Adipose tissue (tissue), 3 donors: ENCODE measurements at regions not wholly inside any gene's neighbourhood (a gene's known extent, or its start where the extent isn't known, plus 50 kb on each side); places are given as distances from the start of the nearest gene placed in this dataset.
"Not testable (repeated sequence)": the region's sequence is repeated elsewhere in the genome, so short reads cannot be mapped to it uniquely, and the experiment has no call there.

ENCODE experiments used
- H3K27ac ChIP-seq: one replicate; pipeline ENCODE4 v1.5.1; 2013; ENCODE audit warnings: low read depth, low read length
- WGBS, 3 donors: extraction: QIAGEN DNeasy Blood & Tissue Kit; methylation state at CpG; one replicate each; pipeline ENCODE4 v1.1.7; 2013; 5-methylcytosine and 5-hydroxymethylcytosine counted together
- donor health status: healthy with polysubstance abuse.
- donor health status: Bipolar disorder and iron deficiency.
- donor health status: healthy.

DNA sequence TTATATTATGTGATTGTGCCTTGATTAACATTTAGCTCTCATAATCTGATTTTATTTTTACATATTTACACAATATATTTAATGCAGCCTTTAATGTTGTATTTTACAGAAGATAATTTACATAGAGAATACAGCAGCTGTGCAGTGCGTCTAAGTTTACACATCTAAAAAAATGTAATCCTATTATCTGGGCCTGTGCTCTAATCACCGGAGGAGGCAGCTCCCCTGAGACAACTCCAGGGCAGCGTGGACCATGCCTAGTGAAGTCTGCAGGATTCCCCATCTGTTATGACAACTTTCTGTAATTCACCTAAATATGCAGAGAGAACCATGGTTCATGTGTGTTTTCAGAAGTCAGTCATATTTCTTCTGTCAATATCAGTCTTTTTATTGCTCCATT lies 1149.3 kb downstream of the TMEM121 start:
- not testable (repeated sequence) for H3K27ac ChIP-seq
- 58 to 82% (median 81%) methylated on average over 3 of the region's 3 CpGs for WGBS, 3 donors

DNA sequence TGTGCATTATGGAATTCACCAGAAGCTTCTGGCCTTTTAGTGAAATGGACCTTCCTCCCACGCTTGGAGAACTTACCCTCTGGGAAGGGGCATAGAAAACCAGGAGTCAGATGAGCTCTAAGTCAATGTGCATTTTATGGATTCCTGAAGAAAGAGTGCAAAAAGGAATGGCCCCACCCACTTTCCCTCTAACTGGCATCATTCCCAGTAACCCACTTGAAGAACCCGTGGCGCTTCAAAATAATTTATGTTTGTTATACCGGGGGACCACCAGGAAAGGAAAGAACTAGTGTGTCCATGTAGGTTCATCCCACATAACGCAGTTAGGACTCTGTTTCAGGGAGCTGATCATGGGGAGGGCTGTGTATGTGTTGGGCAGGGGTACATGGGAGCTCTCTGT lies 1153.4 kb downstream of the TMEM121 start:
- WGBS, 3 donors: 42 to 62% (median 45%) methylated on average over 5 of the region's 5 CpGs
- H3K27ac ChIP-seq: no peak overlapping the region

DNA sequence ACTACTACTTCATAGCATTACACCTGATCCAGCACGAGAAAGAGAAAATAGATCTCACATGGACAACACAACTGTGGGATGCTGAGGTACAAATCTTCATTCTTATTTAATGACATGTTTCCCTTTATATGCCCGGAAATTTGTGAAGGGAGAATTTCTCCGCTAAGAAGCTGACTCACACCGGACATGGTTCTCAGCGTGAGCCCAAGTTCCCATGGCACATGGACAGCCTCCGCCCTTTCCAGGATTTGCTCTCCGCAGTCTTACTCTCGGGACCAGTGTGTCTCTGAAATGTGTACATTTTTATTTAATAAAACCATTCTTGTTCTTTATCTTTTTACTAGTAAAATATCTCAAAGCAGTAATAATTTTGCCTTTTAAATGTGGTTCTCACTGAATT lies 1154.8 kb downstream of the TMEM121 start:
- 76 to 85% (median 77%) methylated on average over 8 of the region's 8 CpGs for WGBS, 3 donors

DNA sequence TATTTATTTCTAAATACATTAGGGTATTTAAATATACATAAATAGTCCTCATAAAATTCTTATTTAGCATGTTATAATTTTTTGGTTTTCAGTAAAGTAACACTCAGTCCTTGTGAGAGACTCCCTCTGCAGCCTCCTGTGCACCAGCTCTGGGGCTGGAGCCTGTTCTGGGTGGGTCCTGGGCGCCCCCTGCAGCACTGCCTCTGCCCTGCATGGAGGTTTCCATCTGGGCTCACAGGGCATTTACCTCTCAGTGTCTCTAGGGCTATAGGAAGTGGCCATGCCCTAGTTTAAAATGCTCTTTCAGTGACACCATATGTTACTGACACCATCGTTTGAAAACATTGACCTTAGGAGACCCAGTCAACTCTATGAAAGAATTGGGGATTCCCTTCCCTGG lies 1155.2 kb downstream of the TMEM121 start:
- H3K27ac ChIP-seq: no peak overlapping the region
- WGBS, 3 donors: 34 to 44% (median 38%) methylated on average over 2 of the region's 2 CpGs

More for the DNA sequence above, 1154.8 kb downstream of the TMEM121 start:
- no peak overlapping the region for H3K27ac ChIP-seq

DNA sequence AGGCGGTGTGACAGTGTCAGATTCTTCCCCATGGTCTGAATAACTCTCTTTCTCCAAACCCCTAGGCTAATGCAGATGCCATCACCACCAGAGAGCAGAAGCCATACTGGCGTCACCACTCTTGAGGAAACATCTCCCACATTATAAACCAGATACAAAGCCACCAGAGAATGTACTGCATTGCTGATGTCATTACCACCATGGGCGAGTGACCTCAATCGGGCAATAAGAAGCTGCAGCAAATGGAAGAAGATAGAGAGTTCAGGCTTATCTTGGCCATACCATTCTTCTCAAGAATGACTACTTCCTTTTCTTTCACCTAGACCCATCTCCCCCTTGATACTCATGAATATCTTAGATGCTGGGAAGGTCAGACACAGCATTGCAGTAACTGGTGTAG lies 1157.2 kb downstream of the TMEM121 start:
- WGBS, 3 donors: 23 to 81% (median 77%) methylated on average over 4 of the region's 4 CpGs
- H3K27ac ChIP-seq: no peak overlapping the region

DNA sequence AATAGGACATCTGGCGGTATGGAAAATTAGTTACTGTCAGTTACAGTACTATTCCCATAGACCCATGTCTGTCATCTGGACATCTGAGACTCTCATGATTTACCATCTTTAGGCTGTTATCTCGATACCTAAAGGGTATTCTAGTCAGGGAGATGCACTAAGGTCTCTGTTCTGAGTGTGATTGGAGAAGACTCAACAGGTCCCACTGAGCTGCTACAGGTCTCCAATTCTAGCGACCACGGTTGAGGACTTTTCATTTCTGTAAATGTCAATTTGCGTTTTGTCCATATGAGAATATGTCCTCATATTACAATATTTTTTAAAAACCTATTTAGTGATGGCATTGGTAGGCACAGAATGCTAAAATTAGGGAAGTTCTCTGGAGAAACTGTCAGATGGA lies 1160.2 kb downstream of the TMEM121 start:
- no peak overlapping the region for H3K27ac ChIP-seq
- WGBS, 3 donors: 56 to 70% (median 70%) methylated on average over 5 of the region's 5 CpGs

DNA sequence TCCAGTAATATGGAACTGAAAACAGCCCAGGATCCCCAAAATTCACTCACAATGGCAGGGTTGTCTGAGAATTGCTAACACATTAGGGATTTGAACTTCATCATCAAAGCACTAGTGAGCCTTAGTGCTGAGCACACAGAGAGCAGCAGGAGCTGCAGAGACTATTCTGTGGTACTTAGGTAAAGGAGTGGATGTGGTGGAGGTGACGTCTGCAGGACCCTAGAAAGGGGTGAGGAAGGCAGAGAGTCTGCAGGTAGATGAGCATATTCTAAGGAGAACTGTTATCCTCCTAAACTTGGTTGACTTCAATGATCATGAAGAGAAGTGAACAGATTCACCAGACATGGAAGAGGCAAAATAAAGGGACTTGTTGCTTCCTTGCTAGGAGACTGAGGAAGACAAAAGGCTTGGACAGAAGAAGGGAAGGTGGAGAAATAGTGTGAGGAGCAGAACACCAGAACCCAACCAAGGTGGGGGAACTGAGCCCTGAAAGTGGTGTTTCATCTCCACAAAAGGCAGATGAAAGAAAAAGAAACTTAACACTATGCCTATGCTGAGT lies 1164.0 kb downstream of the TMEM121 start:
- H3K27ac ChIP-seq: no peak overlapping the region
- WGBS, 3 donors: 27 to 71% (median 63%) methylated on average over 1 of the region's 1 CpG

DNA sequence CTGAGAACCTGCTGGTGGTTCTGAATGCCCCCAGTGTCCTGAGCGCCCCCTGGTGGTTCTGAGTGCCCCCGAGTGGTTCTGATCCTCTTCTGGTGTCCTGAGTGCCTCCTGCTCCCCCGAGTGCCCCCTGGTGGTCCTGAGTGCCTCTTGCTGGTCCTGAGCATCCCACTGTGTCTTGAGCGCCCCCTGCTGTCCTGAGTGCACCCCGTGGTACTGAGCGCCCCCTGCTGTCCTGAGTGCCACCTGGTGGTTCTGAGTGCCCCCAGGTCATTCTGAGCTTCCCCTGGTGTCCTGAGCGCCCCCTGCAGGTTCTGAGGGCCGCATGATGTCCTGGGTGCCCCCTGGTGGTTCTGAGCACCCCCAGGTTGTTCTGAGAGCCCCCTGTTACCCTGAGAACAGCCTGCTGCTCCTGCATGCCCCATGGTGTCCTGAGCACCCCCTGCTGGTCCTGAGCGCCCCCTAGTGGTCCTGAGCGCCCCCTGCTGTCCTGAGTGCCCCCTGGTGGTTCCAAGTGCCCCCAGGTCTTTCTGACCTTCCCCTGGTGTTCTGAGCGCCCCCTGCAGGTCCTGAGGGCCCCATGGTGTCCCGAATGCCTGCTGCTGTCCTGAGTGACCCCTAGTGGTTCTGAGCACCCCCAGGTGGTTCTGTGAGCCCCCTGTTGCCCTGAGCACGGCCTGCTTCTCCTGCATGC lies 1165.4 kb downstream of the TMEM121 start:
- no peak overlapping the region for H3K27ac ChIP-seq
- WGBS, 3 donors: 62 to 73% (median 66%) methylated on average over 11 to 13 of the region's 13 CpGs

DNA sequence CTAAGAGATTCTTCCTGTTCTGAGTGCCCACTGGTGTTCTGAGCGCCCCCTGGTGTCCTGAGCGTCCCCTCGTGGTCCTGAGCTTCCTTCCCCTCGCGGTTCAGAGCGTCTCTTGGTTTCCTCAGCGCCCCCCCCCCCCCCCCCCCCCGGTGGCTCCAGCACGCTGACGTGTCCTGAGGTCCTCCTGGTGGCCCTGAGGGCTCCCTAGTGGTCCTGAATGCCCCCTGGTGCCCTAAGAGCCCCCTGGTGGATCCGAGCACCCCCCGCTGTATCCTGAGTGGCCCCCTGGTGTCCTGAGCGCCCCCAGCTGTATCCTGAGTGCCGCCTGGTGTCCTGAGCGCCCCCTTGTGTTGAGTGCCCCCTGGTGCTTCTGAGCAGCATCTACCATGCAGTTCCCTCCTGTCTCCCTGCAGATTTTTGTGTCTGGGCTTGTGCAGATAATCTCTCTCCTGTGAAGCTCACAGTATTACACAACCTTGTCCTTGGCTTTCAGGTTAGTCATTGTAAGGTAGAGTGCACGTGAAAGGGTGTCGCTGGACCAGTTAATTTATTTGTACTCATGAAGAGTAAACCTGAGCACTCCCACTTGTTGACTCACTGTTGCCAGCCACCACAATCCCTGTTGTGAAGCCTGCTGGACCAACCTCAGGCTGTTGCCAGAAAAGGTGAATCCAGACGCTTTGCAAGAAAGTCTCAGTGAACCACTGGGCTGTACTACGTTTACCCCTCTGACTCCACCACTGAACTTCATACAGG lies 1168.4 kb downstream of the TMEM121 start:
- no peak overlapping the region for H3K27ac ChIP-seq
- WGBS, 3 donors: 33 to 57% (median 55%) methylated on average over 9 to 19 of the region's 19 CpGs

DNA sequence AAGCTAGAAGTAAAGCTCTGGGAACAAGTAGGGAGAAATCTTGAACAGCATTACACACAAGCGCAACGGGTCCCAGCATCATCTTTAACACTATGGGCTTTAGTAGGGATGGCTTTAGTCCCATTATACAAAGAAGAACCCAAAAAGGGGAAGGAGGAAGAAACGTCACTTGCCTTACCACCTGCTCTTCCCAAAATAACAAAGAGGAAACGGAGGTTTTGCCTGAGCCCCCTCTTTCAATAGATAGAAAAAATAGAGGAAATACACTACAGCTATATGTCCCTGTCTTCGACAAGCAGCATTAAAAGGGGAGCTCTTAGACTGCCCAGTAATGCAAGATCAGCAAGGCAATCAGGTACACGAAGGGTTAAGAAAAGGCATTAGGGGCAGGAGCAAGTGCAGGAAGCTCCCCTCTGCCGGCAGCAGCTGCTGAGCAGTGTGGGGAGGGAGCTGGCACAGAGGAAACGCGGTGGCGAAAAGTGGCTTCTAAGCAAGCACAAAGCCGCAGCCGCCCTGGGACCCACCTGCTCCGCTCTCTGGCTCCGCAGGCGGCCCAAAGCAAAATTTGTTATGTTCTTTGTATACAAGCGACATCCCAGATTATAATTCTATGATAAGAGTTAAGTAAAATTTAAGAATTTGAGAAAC lies 1172.4 kb downstream of the TMEM121 start:
- 21 to 31% (median 24%) methylated on average over 4 to 15 of the region's 16 CpGs for WGBS, 3 donors

DNA sequence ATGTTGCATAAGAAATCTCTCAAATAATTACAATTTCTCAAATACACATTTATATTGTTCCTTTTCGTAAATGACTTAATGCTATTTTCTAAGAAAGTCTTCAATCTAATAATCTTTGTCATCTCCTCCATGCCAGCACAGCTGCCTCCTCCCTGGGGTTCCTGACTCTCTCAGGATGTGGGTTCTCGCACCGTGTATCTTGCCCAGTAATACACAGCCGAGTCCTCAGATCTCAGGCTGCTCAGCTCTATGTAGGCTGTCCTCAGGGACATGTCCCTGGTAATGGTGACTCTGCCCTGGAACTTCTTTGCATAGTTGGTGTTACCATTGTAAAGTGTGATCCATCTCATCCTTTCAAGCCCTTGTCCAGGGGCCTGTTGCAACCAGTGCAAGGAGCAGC lies 1177.3 kb downstream of the TMEM121 start:
- WGBS, 3 donors: 69 to 73% (median 70%) methylated on average over 2 of the region's 4 CpGs
- H3K27ac ChIP-seq: not testable (repeated sequence)

More for the DNA sequence above, 1172.4 kb downstream of the TMEM121 start:
- not testable (repeated sequence) for H3K27ac ChIP-seq

DNA sequence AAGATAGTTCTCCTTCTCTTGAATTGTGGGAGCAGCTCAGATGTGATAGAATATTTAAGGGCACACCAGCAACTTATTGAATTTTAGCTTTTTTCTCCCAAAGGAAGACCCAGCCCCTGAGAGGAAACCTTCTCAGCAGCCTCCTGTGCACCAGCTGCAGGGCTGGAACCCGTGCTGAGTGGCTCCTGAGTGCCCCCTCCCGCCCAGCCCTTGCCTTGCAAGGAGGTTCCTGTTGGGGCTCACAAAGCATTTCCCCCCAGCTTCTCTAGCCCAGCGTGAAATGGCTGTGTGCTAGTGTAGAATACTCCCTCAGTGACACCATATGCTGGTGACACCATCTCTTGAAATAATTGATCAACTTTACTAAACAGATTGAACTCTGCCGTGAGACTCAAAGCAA lies 1180.1 kb downstream of the TMEM121 start:
- not testable (repeated sequence) for H3K27ac ChIP-seq
- 27 to 40% (median 36%) methylated on average over 3 to 4 of the region's 4 CpGs for WGBS, 3 donors

DNA sequence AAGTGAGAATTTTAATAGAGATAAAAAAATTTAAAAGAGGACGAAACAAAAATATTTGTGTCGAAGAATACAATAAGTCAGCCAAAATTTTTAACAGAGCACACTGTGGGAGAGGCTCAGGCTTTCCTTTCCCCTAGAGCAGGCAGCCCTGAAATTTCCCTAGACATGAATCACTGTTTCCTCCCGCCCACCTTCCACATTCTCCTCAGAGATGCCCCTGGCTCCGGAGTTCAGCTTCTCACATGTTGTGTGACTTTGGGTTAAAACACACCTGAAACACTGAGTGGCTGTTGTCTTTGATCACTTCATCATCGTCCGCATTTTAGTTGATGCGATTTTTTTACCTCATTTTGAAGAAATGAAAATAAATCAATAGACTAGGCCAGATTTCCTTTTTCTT lies 1183.8 kb downstream of the TMEM121 start:
- not testable (repeated sequence) for H3K27ac ChIP-seq
- WGBS, 3 donors: 61 to 67% (median 66%) methylated on average over 6 to 7 of the region's 7 CpGs

DNA sequence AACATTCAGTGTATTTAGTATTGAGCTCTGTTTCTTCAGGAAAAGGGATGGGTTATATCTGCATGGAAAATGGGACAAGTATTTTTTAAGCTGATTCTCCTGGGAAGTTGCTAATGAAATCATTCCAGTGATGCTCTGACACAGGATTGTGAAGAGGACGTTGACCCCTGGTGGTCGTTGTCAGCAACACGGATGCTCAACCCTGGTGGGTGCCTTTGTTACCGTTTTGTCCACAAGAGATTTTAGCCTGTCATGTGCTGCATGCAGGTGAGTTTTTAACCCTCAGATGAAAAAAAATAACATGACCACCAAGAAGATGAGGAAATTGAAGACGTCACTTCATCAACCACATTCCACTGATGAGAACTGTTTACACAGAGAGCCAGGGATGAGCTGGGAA lies 1186.1 kb downstream of the TMEM121 start:
- 36 to 67% (median 43%) methylated on average over 5 of the region's 5 CpGs for WGBS, 3 donors
- H3K27ac ChIP-seq: not testable (repeated sequence)

DNA sequence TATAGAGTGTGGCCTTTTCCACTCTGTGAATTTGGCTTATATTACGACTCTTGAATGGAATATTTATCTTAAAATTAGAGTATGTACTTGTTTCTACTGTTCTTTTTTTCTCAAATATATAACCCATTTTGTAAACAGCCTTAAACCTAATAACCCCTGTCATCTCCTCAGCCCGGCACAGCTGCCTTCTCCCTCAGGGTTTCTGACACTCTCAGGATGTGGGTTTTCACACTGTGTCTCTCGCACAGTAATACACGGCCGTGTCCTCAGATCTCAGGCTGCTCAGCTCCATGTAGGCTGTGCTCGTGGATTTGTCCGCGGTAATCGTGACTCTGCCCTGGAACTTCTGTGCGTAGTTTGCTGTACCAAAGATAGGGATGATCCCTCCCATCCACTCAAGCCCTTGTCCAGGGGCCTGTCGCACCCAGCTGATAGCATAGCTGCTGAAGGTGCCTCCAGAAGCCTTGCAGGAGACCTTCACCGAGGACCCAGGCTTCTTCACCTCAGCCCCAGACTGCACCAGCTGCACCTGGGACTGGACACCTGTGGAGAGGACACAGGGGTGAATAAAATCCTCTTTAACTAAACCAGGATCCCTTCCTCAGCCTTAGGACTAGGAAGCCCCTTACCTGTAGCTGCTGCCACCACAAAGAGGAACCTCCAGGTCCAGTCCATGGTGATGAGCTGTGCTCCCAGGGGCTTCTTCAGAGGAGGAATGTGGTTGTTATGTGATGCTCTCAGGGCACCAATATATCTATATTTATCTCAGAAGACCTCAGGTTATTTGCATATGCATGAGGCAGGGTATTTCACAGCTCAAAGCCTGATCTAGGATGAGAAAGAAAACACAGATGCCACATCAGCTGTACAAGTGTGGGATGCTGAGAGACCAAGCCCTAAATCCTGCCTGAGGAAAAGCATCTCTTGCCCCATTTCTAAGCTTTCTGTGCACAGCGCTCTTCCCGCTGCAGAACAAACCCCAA lies 1188.4 kb downstream of the TMEM121 start:
- WGBS, 3 donors: 52 to 53% (median 53%) methylated on average over 2 to 9 of the region's 14 CpGs
- not testable (repeated sequence) for H3K27ac ChIP-seq

DNA sequence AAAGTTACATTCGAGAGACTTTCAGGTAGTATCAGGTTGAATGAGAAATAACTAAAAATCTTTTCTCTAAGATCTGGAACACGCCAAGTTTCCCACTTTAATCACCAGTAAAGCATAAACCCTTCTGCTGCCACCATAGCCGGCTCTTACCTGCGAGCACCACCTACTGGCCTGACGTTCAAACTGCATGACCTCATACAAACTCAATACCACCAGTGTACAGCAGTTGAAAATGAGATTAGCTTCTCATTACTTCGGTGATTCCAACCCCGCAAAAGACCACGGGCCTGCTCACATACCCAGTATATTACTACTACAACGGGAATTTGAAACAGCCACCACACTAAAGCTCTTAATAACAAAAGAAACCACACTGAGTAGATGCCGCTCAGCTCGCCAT lies 1191.2 kb downstream of the TMEM121 start:
- WGBS, 3 donors: 13 to 29% (median 25%) methylated on average over 3 to 10 of the region's 11 CpGs
- not testable (repeated sequence) for H3K27ac ChIP-seq

DNA sequence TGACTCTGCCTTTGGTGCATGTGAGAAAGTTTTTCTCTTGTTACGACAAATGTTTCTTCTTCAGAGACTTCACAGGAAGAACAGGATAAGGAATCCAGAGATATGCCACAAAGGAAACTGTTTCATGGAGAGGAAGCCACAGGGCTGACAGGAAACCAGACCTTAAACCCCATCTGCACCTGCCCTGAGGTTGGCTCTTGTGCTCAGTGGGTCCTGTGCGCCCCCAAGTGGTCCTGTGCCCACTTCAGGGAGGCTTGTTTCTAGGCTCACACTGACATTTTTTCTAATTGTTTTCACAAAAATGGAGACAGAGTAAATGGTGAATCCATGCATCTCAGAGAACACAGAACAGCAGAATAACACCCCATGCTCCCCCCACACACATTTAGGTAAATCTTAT lies 1193.5 kb downstream of the TMEM121 start:
- not testable (repeated sequence) for H3K27ac ChIP-seq
- 0 to 22% methylated on average over 1 of the region's 2 CpGs; no CpG with 5 or more reads in 1 of the 3 donors for WGBS, 3 donors

DNA sequence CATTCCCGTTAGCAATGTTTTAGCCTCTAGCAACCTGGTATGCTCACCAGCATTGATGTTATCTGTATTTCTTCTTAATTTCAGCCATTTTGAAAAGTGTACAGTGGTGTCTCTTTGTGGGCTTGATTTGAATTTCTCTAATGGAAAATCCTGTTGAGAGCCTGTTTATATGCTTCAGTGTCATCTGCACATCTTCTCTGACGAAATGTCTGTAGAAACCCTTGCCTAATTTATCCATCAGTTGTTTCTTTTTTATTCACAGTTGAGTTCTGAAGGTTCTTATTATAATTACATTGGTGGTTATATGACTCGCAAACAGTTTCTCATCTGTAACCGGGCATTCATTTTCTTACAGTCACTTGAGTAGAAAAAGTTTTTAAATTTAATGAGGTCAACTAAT lies 1195.5 kb downstream of the TMEM121 start:
- not testable (repeated sequence) for H3K27ac ChIP-seq
- WGBS, 3 donors: 54 to 60% methylated on average over 4 of the region's 4 CpGs; no CpG with 5 or more reads in 1 of the 3 donors
